ENCODE measurements at regions not wholly inside any gene's neighbourhood (a gene's known extent, or its start where the extent isn't known, plus 50 kb on each side); places are given as distances from the start of the nearest gene placed in this dataset.

DNA sequence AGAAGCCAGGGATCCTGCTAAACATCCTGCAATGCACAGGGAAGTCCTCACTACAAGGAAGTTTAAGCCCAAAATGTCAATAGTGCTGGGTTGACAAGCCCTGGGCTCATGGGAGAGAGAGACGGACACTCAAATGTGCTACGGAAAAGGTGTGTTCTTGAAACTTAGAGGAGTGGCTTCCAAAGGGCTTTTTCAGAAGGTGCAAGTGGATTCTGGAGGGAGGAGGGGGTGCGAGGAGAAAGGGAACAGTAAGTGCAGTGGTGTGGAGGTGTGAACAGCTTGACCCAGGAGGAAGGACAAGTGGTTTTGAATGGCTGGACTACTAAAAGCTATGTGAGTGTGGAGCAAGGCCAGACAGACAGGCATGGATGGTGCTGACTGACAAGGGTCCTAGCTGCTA lies 50.4 kb upstream of the CECR2 start:
- CTCF ChIA-PET: no interaction called here
- dilution Hi-C loops (cut with HindIII; ENCODE audit: low sequenced_read_pairs, unreplicated experiment): no loop called here
- 47% methylated on average over 3 of the region's 3 CpGs; no CpG with 5 or more reads in 1 of the 2 experiments for WGBS, 2 experiments (ENCODE audit: extremely low coverage in 2 of 2, insufficient read length in 1 of 2)

More for the DNA sequence above, 50.4 kb upstream of the CECR2 start:
- no peak overlapping the region for H4K91ac ChIP-seq (ENCODE audit: insufficient read depth, low read depth, low read length)
- no peak overlapping the region for H2AK5ac ChIP-seq (ENCODE audit: low read depth, low read length)
- no peak overlapping the region for H3K4me2 ChIP-seq (ENCODE audit: low read depth, low read length)
- H3K4me1 ChIP-seq (ENCODE audit: control insufficient read depth, insufficient read depth, low read length): no peaks in the 10 kb centered on the region
- H4K8ac ChIP-seq (ENCODE audit: low read depth in 2 of 2, low read length in 2 of 2): no peak overlapping the region
- H2BK15ac ChIP-seq (ENCODE audit: low read depth, low read length): no peak overlapping the region
- no peak overlapping the region for H3K23ac ChIP-seq (ENCODE audit: low read depth, low read length)
- no peak overlapping the region for H3K27ac ChIP-seq (ENCODE audit: insufficient read depth, low read length)
- no TSS peak for BruUV-seq (replicated peaks)
- no peak overlapping the region for H3K4ac ChIP-seq (ENCODE audit: low read depth, low read length)
- no peak overlapping the region for H2BK20ac ChIP-seq (ENCODE audit: low read depth, low read length)
- no peaks in the 10 kb centered on the region for H4K20me1 ChIP-seq (ENCODE audit: insufficient read depth, low read length)
- no peak overlapping the region for H2AK9ac ChIP-seq (replicated peaks; ENCODE audit: low read depth, low read length, poor library complexity)
- no peaks in the 10 kb centered on the region for H3K27me3 ChIP-seq (ENCODE audit: control insufficient read depth, insufficient read depth, low read length)
- H3K56ac ChIP-seq (ENCODE audit: extremely low read depth, insufficient read depth, low read length): no peak overlapping the region
- TF ChIP-seq POLR2A (IDR thresholded peaks at IDR 0.05; ENCODE audit: low read depth, low read length) (no peak), BHLHE40 (IDR thresholded peaks at IDR 0.05; ENCODE audit: low read depth, low read length) (no peak), MAFK (IDR thresholded peaks at IDR 0.05; ENCODE audit: low read depth, low read length) (no peak), MAZ (IDR thresholded peaks at IDR 0.05; ENCODE audit: borderline replicate concordance, low read depth, low read length) (no peak), RFX5 (IDR thresholded peaks at IDR 0.05; ENCODE audit: low read depth, low read length) (no peak), MXI1 (IDR thresholded peaks at IDR 0.05; ENCODE audit: borderline replicate concordance, low read depth, low read length) (no peak), SMC3 (IDR thresholded peaks at IDR 0.05; ENCODE audit: low read depth, low read length) (no peak), RCOR1 (IDR thresholded peaks at IDR 0.05; ENCODE audit: insufficient replicate concordance, low read length) (no peak), FOS (IDR thresholded peaks at IDR 0.05; ENCODE audit: low read depth, low read length) (no peak), RAD21 (IDR thresholded peaks at IDR 0.05; ENCODE audit: low read length) (no peak), CEBPB (IDR thresholded peaks at IDR 0.05; ENCODE audit: low read depth, low read length) (no peak)
- TF ChIP-seq, protein P1, sequence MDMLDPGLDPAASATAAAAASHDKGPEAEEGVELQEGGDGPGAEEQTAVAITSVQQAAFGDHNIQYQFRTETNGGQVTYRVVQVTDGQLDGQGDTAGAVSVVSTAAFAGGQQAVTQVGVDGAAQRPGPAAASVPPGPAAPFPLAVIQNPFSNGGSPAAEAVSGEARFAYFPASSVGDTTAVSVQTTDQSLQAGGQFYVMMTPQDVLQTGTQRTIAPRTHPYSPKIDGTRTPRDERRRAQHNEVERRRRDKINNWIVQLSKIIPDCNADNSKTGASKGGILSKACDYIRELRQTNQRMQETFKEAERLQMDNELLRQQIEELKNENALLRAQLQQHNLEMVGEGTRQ (IDR thresholded peaks at IDR 0.05; ENCODE audit: low read depth, low read length): no peak
- TF ChIP-seq, protein P2, sequence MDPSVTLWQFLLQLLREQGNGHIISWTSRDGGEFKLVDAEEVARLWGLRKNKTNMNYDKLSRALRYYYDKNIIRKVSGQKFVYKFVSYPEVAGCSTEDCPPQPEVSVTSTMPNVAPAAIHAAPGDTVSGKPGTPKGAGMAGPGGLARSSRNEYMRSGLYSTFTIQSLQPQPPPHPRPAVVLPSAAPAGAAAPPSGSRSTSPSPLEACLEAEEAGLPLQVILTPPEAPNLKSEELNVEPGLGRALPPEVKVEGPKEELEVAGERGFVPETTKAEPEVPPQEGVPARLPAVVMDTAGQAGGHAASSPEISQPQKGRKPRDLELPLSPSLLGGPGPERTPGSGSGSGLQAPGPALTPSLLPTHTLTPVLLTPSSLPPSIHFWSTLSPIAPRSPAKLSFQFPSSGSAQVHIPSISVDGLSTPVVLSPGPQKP (IDR thresholded peaks at IDR 0.05; ENCODE audit: borderline replicate concordance, low read depth, low read length): no peak
- TF ChIP-seq, protein P3, sequence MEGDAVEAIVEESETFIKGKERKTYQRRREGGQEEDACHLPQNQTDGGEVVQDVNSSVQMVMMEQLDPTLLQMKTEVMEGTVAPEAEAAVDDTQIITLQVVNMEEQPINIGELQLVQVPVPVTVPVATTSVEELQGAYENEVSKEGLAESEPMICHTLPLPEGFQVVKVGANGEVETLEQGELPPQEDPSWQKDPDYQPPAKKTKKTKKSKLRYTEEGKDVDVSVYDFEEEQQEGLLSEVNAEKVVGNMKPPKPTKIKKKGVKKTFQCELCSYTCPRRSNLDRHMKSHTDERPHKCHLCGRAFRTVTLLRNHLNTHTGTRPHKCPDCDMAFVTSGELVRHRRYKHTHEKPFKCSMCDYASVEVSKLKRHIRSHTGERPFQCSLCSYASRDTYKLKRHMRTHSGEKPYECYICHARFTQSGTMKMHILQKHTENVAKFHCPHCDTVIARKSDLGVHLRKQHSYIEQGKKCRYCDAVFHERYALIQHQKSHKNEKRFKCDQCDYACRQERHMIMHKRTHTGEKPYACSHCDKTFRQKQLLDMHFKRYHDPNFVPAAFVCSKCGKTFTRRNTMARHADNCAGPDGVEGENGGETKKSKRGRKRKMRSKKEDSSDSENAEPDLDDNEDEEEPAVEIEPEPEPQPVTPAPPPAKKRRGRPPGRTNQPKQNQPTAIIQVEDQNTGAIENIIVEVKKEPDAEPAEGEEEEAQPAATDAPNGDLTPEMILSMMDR (conservative IDR thresholded peaks at IDR 0.05; ENCODE audit: low read depth, low read length): no peak
- H2BK5ac ChIP-seq (ENCODE audit: low read depth, low read length, poor library complexity, severe bottlenecking): no peak overlapping the region
- no peak for DNase-seq
- H3K9ac ChIP-seq (ENCODE audit: low read depth, low read length): no peak overlapping the region
- no peak overlapping the region for H3K18ac ChIP-seq (ENCODE audit: low read depth, low read length)
- H3K14ac ChIP-seq (replicated peaks; ENCODE audit: low read depth, low read length): no peak overlapping the region
- no peak for ATAC-seq (ENCODE audit: low read depth)
- no peaks in the 10 kb centered on the region for H3K36me3 ChIP-seq (ENCODE audit: control insufficient read depth, insufficient read depth, low read length)
- intact Hi-C loops (cut with micrococcal nuclease) (no loop called here), in situ Hi-C loops (cut with MboI; ENCODE audit: low sequenced_read_pairs) (no loop called here)
- no peak overlapping the region for H2BK120ac ChIP-seq (ENCODE audit: low read depth, low read length)
- no peak overlapping the region for H2AFZ ChIP-seq (replicated peaks; ENCODE audit: low read length, poor library complexity)
- H3K79me1 ChIP-seq (ENCODE audit: low read depth in 1 of 2, low read length in 2 of 2): no peaks in the 10 kb centered on the region
- POLR2A ChIA-PET (ENCODE audit: unreplicated experiment): no interaction called here
- no peaks in the 10 kb centered on the region for H3K9me1 ChIP-seq (ENCODE audit: insufficient read depth, low read length)
- H3K9me3 ChIP-seq (ENCODE audit: control insufficient read depth, insufficient read depth, low read length): no peaks in the 10 kb centered on the region
- H4K5ac ChIP-seq (ENCODE audit: low read depth, low read length): no peak overlapping the region
- H3K4me3 ChIP-seq (ENCODE audit: insufficient read depth, low read depth, low read length): no peak overlapping the region

All from IMR-90 (cell line).